Stimulated activated CD8-positive, alpha-beta memory T cell treated with anti-CD3 and anti-CD28 coated beads, Interleukin-2, amount 100 ng/mL, for 48 hours (primary cell): ENCODE measurements at regions not wholly inside any gene's neighbourhood (a gene's known extent, or its start where the extent isn't known, plus 50 kb on each side); places are given as distances from the start of the nearest gene placed in this dataset.

Experiments
- DNase-seq, 2 donors: peaks; one replicate each; pipeline ENCODE4 v3.0.0-alpha.2; 2020; ENCODE audit warnings: low read depth in 2 of 2

GRCh38 chr18:34639687-34640086 is 70.4 kb upstream of the DTNA start:
- DNase-seq, result no peak

GRCh38 chr18:34640276-34640675 is 69.8 kb upstream of the DTNA start:
- no peak for DNase-seq

- no peak for DNase-seq
Measured at GRCh38 chr18:34643989-34644388, 66.1 kb upstream of the DTNA start.

GRCh38 chr18:34647251-34647650 is 62.8 kb upstream of the DTNA start:
- DNase-seq, result no peak

- DNase-seq, result no peak
Measured at GRCh38 chr18:34648269-34648985, 61.7 kb upstream of the DTNA start.

- DNase-seq, result no peak
Measured at GRCh38 chr18:34649080-34649479, 61.0 kb upstream of the DTNA start.

- DNase-seq, result no peak
Measured at GRCh38 chr18:34650121-34650545, 60.0 kb upstream of the DTNA start.

GRCh38 chr18:34651586-34652369 is 58.3 kb upstream of the DTNA start:
- no peak for DNase-seq

- no peak for DNase-seq
Measured at GRCh38 chr18:34655131-34655530, 55.0 kb upstream of the DTNA start.

GRCh38 chr18:34657860-34658500 is 52.1 kb upstream of the DTNA start:
- no peak for DNase-seq

GRCh38 chr18:34659579-34660517 is 50.2 kb upstream of the DTNA start:
- DNase-seq, result no peak
